ENCODE measurements at regions not wholly inside any gene's neighbourhood (a gene's known extent, or its start where the extent isn't known, plus 50 kb on each side); places are given as distances from the start of the nearest gene placed in this dataset.

DNA sequence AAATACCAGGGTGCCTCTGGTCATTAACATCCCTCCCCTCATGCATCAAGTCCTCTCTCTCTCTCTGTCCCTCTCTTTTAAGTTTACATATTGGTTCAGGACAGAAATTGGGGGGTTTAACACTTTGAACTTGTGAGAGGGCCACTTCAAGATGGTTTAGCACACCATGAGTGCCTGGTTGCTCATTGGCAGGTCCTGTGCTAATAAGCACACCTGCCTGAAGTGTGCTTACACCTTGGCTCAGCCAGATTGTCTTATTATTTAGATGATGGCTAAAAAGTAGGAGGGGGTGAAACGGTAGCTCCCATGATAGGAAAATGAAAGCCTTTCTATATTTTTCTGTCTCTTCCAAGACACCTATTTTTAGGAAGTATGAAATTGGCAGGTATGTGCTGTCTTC, 205.8 kb downstream of the ARL6IP6 start:
- H3K36me3 Mint-ChIP-seq (ENCODE audit: low read depth) = no peaks in the 10 kb centered on the region
- H3K4me1 Mint-ChIP-seq (ENCODE audit: low read depth) = no peaks in the 10 kb centered on the region
- POLR2A ChIA-PET = interaction anchor here (0.6 kb wide), 1 partner anchor 1859 kb away, joined by 3 read pairs; no protein-coding TSS in a partner anchor

DNA sequence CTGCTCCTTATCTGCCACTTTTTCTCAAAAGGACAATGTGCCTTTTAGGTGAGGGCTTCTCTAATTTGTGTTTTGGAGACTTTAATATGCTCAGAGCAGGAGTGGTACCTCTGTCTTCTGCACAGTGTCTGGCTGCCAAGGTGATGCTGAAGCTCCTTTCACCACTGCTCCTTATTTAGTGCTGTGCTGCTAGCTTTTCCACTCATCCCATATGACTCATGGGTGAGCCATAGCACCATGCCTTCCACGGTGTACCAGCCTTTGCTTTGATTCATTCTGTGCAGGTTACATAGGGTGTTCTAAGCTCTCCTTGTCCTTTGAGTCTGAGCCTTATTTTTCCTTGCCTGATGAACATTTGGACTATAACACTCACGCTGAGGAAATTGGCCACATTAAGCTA, 202.4 kb downstream of the ARL6IP6 start:
- Mint-ChIP-seq H3K4me1 (ENCODE audit: low read depth) (no peaks in the 10 kb centered on the region), H3K4me3 (no peak overlapping the region), H3K36me3 (ENCODE audit: low read depth) (no peaks in the 10 kb centered on the region), H3K9me3 (no peaks in the 10 kb centered on the region), H3K27ac (no peak overlapping the region), H3K27me3 (peaks cover 1% of the 10 kb centered on the region)
- no peak for ATAC-seq
- intact Hi-C loops (cut with micrococcal nuclease) = loop anchor here (10.0 kb wide), 1 partner anchor 594 kb away; no protein-coding TSS in a partner anchor
- ChIA-PET POLR2A (no interaction called here), CTCF (interaction anchor here (1.3 kb wide), 1 partner anchor 18 kb away, joined by 3 read pairs; no protein-coding TSS in a partner anchor)
- no peak for DNase-seq
- TF ChIP-seq, protein P1, sequence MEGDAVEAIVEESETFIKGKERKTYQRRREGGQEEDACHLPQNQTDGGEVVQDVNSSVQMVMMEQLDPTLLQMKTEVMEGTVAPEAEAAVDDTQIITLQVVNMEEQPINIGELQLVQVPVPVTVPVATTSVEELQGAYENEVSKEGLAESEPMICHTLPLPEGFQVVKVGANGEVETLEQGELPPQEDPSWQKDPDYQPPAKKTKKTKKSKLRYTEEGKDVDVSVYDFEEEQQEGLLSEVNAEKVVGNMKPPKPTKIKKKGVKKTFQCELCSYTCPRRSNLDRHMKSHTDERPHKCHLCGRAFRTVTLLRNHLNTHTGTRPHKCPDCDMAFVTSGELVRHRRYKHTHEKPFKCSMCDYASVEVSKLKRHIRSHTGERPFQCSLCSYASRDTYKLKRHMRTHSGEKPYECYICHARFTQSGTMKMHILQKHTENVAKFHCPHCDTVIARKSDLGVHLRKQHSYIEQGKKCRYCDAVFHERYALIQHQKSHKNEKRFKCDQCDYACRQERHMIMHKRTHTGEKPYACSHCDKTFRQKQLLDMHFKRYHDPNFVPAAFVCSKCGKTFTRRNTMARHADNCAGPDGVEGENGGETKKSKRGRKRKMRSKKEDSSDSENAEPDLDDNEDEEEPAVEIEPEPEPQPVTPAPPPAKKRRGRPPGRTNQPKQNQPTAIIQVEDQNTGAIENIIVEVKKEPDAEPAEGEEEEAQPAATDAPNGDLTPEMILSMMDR (IDR thresholded peaks at IDR 0.05) = no peak

More for the DNA sequence above, 205.8 kb downstream of the ARL6IP6 start:
- DNase-seq (no peak), ATAC-seq (no peak)
- CTCF ChIA-PET = no interaction called here
- TF ChIP-seq, protein P1 (IDR thresholded peaks at IDR 0.05) = no peak
- H3K27me3 Mint-ChIP-seq = no peaks in the 10 kb centered on the region
- H3K9me3 Mint-ChIP-seq = no peaks in the 10 kb centered on the region
- intact Hi-C loops (cut with micrococcal nuclease) = loop anchor here (10.0 kb wide), 1 partner anchor 591 kb away; no protein-coding TSS in a partner anchor
- H3K4me3 Mint-ChIP-seq = no peak overlapping the region
- no peak overlapping the region for H3K27ac Mint-ChIP-seq

DNA sequence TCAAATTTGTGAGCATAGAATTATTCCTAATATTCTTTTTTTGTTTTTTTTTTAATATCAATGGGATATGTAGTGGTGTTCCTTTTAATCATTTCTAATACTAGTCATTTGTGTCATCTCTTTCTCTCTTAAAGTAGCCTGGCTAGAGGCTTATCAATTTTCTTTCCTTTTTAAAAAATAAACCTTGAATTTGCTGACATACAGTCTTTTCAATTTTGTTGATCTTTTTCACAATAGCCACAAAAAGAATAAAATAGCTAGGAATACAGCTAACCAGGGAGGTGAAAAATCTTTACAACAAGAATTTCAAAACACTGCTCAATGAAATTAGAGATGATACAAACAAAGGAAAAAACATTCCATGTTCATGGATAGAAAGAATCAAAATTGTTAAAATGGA, 192.6 kb downstream of the ARL6IP6 start:
- DNase-seq = no peak
- TF ChIP-seq, protein P1 (IDR thresholded peaks at IDR 0.05) = no peak
- Mint-ChIP-seq H3K9me3 (no peaks in the 10 kb centered on the region), H3K27ac (no peak overlapping the region), H3K27me3 (peaks cover 1% of the 10 kb centered on the region), H3K4me3 (no peak overlapping the region), H3K36me3 (ENCODE audit: low read depth) (no peaks in the 10 kb centered on the region), H3K4me1 (ENCODE audit: low read depth) (no peaks in the 10 kb centered on the region)
- POLR2A ChIA-PET = no interaction called here
- intact Hi-C loops (cut with micrococcal nuclease) = no loop called here
- ATAC-seq = no peak
- CTCF ChIA-PET = no interaction called here

DNA sequence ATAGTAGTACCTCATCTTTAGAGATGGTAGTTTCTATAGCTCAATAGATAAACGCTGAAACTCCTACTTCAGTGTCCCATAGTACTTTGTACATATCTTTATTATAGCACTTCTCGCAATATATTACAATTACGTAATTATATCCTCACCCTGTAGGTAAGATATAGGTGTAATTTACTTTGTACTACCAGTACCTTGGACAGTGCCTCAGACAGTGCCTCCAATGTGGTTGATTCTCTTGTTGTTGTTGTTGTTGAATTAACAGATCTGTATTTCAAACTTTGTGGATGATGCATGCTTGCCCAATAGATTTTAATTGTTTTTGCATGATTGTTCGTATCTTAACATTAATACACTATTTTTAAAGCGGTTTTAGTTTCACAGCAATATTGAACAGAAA, 188.6 kb downstream of the ARL6IP6 start:
- Mint-ChIP-seq H3K36me3 (ENCODE audit: low read depth) (no peaks in the 10 kb centered on the region), H3K9me3 (no peaks in the 10 kb centered on the region), H3K27me3 (no peaks in the 10 kb centered on the region), H3K4me1 (ENCODE audit: low read depth) (no peaks in the 10 kb centered on the region), H3K4me3 (no peak overlapping the region), H3K27ac (no peak overlapping the region)
- TF ChIP-seq, protein P1 (IDR thresholded peaks at IDR 0.05) = no peak
- ChIA-PET POLR2A (no interaction called here), CTCF (interaction anchor here (1.5 kb wide), 1 partner anchor 19 kb away, joined by 4 read pairs; no protein-coding TSS in a partner anchor)
- DNase-seq (no peak), ATAC-seq (no peak)
- intact Hi-C loops (cut with micrococcal nuclease) = no loop called here

DNA sequence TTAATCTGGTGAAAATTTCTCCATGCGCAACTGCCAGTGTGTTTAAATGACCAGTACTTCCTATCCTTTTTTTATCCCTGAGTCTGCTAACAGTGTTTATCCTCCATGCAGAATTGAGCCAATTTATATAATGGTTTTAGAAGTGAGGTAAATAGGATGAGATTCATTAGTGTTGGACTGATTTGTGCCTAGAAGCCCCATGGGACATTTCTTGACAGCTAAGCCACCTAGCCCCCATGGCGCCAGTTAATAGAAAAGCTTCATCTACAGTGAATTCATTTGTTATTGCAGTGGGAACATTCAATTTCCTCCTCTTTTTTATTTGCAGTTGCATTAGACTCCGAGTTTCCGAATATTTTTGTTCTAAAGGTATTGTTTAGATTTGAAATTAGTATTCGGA, 175.6 kb downstream of the ARL6IP6 start:
- Mint-ChIP-seq H3K27ac (no peak overlapping the region), H3K9me3 (no peaks in the 10 kb centered on the region), H3K4me1 (ENCODE audit: low read depth) (no peaks in the 10 kb centered on the region), H3K36me3 (ENCODE audit: low read depth) (no peaks in the 10 kb centered on the region), H3K4me3 (no peak overlapping the region), H3K27me3 (peaks cover 6% of the 10 kb centered on the region)
- intact Hi-C loops (cut with micrococcal nuclease) = no loop called here
- TF ChIP-seq, protein P1 (IDR thresholded peaks at IDR 0.05) = no peak
- POLR2A ChIA-PET = no interaction called here
- no peak for ATAC-seq
- no peak for DNase-seq
- CTCF ChIA-PET = interaction anchor here (1.3 kb wide), 1 partner anchor 35 kb away, joined by 3 read pairs; no protein-coding TSS in a partner anchor
